Neuron (in vitro differentiated cells): ENCODE measurements at regions not wholly inside any gene's neighbourhood (a gene's known extent, or its start where the extent isn't known, plus 50 kb on each side); places are given as distances from the start of the nearest gene placed in this dataset.

Source experiments
- H2AFZ ChIP-seq: one replicate; pipeline ENCODE4 v1.6.1; 2013; ENCODE audit warnings: low read depth, mild to moderate bottlenecking, inconsistent platforms, low read length, moderate library complexity
- H3K27me3 ChIP-seq: one replicate; pipeline ENCODE4 v1.6.1; 2013; ENCODE audit warnings: low read length; ENCODE audit not compliant: insufficient read depth
- H3K36me3 ChIP-seq: one replicate; pipeline ENCODE4 v1.6.1; 2013; ENCODE audit warnings: low read length; ENCODE audit not compliant: insufficient read depth
- H3K4me1 ChIP-seq: one replicate; pipeline ENCODE4 v1.6.1; 2013; ENCODE audit warnings: low read length; ENCODE audit not compliant: insufficient read depth
- H3K4me3 ChIP-seq: 2 replicates; pipeline ENCODE4 v1.5.1; 2013; ENCODE audit warnings: mild to moderate bottlenecking, low read length, moderate library complexity
- H3K9me3 ChIP-seq: one replicate; pipeline ENCODE4 v1.6.1; 2013; ENCODE audit warnings: low read length

DNA sequence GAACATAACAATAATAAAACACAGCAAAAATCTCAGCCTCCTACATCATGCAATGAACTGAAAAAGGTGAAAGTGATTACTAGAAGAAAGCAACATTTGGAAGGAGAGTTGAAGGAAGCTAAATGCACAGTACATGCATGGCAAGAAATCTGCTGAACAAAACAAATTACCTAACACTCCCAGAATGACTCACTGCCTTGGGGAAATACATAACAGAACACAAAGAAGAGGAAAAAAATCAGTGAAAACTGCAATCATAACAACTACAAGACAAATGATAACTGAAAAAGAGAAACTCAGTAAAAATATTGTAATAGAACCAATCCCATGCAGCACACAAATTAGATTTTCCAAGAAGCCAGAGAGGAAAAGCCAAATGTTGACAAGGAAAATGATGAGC is 1513.2 kb downstream of the ARAP2 start:
- H3K4me3 ChIP-seq = no peak overlapping the region
- no peak overlapping the region for H2AFZ ChIP-seq
- no peaks in the 10 kb centered on the region for H3K36me3 ChIP-seq
- no peaks in the 10 kb centered on the region for H3K9me3 ChIP-seq
- H3K4me1 ChIP-seq = no peaks in the 10 kb centered on the region
- no peaks in the 10 kb centered on the region for H3K27me3 ChIP-seq

DNA sequence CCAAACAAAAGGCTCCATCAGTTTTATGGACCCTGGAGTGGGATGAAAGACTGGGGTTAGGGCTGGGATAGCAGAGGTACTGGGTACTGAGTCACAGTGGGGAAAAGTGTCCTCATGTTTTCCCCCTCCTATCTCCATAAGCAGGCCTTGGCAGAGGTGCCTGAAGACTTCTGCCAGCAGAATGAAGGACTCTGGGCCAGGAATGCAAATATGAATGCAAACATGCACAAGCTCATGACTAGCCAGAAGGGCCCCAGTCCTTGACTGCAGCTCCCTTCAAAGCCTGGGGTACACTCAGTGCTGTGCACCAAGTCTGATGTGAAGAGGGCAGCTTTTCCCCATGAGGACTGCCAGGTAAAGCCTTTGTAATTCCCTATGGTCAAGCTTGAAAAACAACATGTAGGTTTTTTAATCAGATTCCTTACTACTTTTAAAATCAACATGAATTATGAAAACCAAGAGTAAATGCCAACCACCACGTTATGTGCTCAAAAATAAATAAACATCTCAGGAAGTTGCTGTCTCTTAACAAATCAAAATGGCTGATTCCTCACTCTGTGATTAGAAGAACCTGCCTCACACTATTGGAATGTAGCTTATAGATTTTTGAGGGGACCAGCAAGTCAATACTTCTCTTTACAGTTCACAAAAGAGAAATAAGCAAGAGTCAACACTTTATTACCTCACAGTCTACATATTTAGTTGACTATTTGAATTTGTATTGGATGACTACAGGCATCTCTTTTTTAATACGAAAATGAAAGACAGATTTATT is 1512.0 kb downstream of the ARAP2 start:
- no peak overlapping the region for H2AFZ ChIP-seq
- H3K4me3 ChIP-seq = no peak overlapping the region
- H3K27me3 ChIP-seq = no peaks in the 10 kb centered on the region
- H3K9me3 ChIP-seq = no peaks in the 10 kb centered on the region
- H3K4me1 ChIP-seq = no peaks in the 10 kb centered on the region
- H3K36me3 ChIP-seq = no peaks in the 10 kb centered on the region

- Histone ChIP-seq H3K36me3 (no peaks in the 10 kb centered on the region), H3K27me3 (no peaks in the 10 kb centered on the region), H2AFZ (no peak overlapping the region), H3K4me3 (no peak overlapping the region), H3K4me1 (no peaks in the 10 kb centered on the region), H3K9me3 (no peaks in the 10 kb centered on the region)
Observed at GRCh38 chr4:34733185-34733941, 1511.0 kb downstream of the ARAP2 start.

DNA sequence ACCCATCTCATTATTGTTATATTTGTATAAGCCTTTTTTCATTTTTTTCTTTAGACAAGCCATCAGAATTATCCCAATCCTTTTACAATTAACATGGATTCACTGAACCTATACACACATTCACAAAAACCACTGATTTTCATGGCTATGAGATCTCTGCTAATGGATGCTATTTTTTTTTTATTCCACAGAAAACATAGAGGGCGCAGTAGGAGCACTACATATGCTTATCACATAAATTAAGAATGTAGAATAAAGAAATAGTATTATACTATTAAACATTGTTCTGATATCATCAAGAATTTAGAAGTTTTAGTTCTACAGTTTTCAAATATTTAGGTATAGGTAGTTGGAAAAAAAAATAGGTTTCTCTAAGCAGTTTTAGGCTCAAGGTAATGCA is 1477.4 kb downstream of the ARAP2 start:
- Histone ChIP-seq H3K9me3 (no peaks in the 10 kb centered on the region), H3K4me1 (no peaks in the 10 kb centered on the region), H3K4me3 (no peak overlapping the region), H3K36me3 (no peaks in the 10 kb centered on the region), H3K27me3 (no peaks in the 10 kb centered on the region), H2AFZ (no peak overlapping the region)

- Histone ChIP-seq H3K9me3 (no peaks in the 10 kb centered on the region), H3K4me1 (no peaks in the 10 kb centered on the region), H2AFZ (no peak overlapping the region), H3K4me3 (no peak overlapping the region), H3K36me3 (no peaks in the 10 kb centered on the region), H3K27me3 (no peaks in the 10 kb centered on the region)
Observed at GRCh38 chr4:34767407-34767806, 1476.9 kb downstream of the ARAP2 start.

- Histone ChIP-seq H3K4me1 (no peaks in the 10 kb centered on the region), H3K27me3 (no peaks in the 10 kb centered on the region), H2AFZ (no peak overlapping the region), H3K4me3 (no peak overlapping the region), H3K9me3 (no peaks in the 10 kb centered on the region), H3K36me3 (no peaks in the 10 kb centered on the region)
Observed at GRCh38 chr4:34771632-34772031, 1472.7 kb downstream of the ARAP2 start.

DNA sequence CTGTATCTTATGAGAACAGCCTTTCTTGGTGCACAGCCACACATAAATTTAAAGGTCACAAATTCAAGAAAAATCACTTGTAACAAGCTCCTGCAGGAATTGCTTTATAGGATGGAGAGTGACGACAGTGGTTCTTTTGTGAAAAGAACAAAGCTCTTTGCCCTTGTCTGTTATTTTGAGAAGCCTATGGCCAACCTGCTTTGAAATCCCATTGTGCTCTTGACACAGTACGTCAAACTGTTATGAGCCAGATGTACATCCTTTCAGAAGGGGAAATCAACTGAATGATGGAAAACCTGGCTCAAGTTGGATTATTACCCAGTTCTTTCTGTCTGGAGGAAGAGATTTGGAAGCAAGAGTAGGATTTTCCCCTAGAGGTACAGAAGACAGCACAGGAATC is 1454.2 kb downstream of the ARAP2 start:
- H3K4me1 ChIP-seq = no peaks in the 10 kb centered on the region
- no peak overlapping the region for H3K4me3 ChIP-seq
- H3K27me3 ChIP-seq = no peaks in the 10 kb centered on the region
- H3K36me3 ChIP-seq = no peaks in the 10 kb centered on the region
- no peaks in the 10 kb centered on the region for H3K9me3 ChIP-seq
- H2AFZ ChIP-seq = no peak overlapping the region

- H2AFZ ChIP-seq = no peak overlapping the region
- no peak overlapping the region for H3K4me3 ChIP-seq
- no peaks in the 10 kb centered on the region for H3K4me1 ChIP-seq
- no peaks in the 10 kb centered on the region for H3K36me3 ChIP-seq
- no peaks in the 10 kb centered on the region for H3K27me3 ChIP-seq
- H3K9me3 ChIP-seq = no peaks in the 10 kb centered on the region
Observed at GRCh38 chr4:34791209-34791608, 1453.1 kb downstream of the ARAP2 start.

DNA sequence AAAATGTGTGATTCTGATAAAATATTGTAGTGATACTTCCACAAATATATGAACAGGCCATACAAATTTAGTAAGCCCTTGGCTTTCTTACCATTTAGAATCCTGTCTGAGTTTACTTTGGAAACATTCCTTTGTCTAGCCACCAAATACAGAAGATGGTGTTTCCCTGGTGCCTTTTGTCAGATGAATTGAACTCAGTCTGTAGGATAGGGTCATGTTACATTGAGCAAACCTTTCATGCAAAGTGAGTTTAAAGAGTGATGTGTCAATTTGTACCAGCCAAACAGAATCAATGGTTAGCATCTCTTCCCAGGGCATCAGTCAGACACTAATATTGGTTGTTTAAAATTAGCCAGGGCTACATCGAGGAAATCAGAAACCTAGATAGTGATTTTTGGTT is 1443.4 kb downstream of the ARAP2 start:
- Histone ChIP-seq H3K36me3 (no peaks in the 10 kb centered on the region), H3K4me3 (no peak overlapping the region), H3K4me1 (no peaks in the 10 kb centered on the region), H3K9me3 (no peaks in the 10 kb centered on the region), H3K27me3 (no peaks in the 10 kb centered on the region), H2AFZ (no peak overlapping the region)

GRCh38 chr4:34814266-34814665 is 1430.0 kb downstream of the ARAP2 start:
- H3K4me1 ChIP-seq = no peaks in the 10 kb centered on the region
- H3K9me3 ChIP-seq = no peaks in the 10 kb centered on the region
- no peaks in the 10 kb centered on the region for H3K36me3 ChIP-seq
- no peaks in the 10 kb centered on the region for H3K27me3 ChIP-seq
- H2AFZ ChIP-seq = no peak overlapping the region
- no peak overlapping the region for H3K4me3 ChIP-seq

DNA sequence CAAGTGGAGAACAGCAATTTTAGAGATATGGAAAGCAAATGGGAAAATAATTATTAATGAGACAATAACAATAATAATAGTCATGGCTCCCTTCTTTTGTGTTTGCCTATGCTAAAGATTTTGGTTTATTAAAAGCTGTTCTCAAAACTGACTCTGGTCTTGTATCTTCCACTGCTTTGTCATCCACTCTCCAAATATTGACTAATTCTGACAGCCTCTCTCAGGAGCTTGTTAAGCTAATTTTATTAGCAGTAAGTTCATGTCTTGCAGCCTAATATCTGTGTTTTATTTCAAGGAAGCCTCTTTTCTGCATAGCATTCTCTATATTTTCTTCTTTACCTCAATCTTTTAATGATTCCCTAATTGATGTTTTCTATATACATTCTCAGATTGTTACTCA is 1419.8 kb downstream of the ARAP2 start:
- Histone ChIP-seq H3K36me3 (no peaks in the 10 kb centered on the region), H3K4me1 (no peaks in the 10 kb centered on the region), H3K9me3 (no peaks in the 10 kb centered on the region), H3K27me3 (no peaks in the 10 kb centered on the region), H3K4me3 (no peak overlapping the region), H2AFZ (no peak overlapping the region)

GRCh38 chr4:34826660-34827059 is 1417.7 kb downstream of the ARAP2 start:
- no peak overlapping the region for H2AFZ ChIP-seq
- no peaks in the 10 kb centered on the region for H3K9me3 ChIP-seq
- H3K4me1 ChIP-seq = no peaks in the 10 kb centered on the region
- no peaks in the 10 kb centered on the region for H3K27me3 ChIP-seq
- no peak overlapping the region for H3K4me3 ChIP-seq
- H3K36me3 ChIP-seq = no peaks in the 10 kb centered on the region

DNA sequence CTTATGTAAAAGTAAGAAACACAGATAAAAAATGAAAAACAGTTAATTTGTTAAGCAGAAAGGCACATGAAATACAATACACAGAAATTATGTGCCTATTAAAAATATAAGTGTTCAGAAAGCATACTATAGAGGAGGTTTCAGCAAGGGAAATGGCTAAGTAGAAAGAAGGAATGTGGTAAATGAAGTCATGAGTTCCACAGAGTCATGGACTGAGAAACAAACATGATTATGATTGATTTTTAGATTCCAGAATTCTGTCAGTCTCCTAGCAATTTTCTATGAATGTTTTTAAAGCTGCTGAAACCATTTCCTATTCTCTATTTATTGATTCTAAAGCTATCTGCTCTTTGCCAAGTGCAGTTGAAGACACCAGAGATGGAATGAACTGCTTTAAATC is 1398.4 kb downstream of the ARAP2 start:
- no peak overlapping the region for H3K4me3 ChIP-seq
- H2AFZ ChIP-seq = no peak overlapping the region
- H3K27me3 ChIP-seq = no peaks in the 10 kb centered on the region
- H3K9me3 ChIP-seq = no peaks in the 10 kb centered on the region
- H3K4me1 ChIP-seq = no peaks in the 10 kb centered on the region
- H3K36me3 ChIP-seq = no peaks in the 10 kb centered on the region
